GM18519 (cell line): ENCODE measurements at regions not wholly inside any gene's neighbourhood (a gene's known extent, or its start where the extent isn't known, plus 50 kb on each side); places are given as distances from the start of the nearest gene placed in this dataset.
"Not testable (repeated sequence)": the region's sequence is repeated elsewhere in the genome, so short reads cannot be mapped to it uniquely, and the experiment has no call there.

Source experiments
- ATAC-seq: cut with Tn5 transposase; IDR thresholded peaks from one replicate; pipeline ENCODE4 v1.9.1; 2021; ENCODE audit warnings: mild to moderate bottlenecking, moderate library complexity; ENCODE audit not compliant: unreplicated experiment, low FRiP score

- ATAC-seq = no peak
Observed at GRCh38 chr6:10190042-10190441, 224.8 kb downstream of the TFAP2A start.

DNA sequence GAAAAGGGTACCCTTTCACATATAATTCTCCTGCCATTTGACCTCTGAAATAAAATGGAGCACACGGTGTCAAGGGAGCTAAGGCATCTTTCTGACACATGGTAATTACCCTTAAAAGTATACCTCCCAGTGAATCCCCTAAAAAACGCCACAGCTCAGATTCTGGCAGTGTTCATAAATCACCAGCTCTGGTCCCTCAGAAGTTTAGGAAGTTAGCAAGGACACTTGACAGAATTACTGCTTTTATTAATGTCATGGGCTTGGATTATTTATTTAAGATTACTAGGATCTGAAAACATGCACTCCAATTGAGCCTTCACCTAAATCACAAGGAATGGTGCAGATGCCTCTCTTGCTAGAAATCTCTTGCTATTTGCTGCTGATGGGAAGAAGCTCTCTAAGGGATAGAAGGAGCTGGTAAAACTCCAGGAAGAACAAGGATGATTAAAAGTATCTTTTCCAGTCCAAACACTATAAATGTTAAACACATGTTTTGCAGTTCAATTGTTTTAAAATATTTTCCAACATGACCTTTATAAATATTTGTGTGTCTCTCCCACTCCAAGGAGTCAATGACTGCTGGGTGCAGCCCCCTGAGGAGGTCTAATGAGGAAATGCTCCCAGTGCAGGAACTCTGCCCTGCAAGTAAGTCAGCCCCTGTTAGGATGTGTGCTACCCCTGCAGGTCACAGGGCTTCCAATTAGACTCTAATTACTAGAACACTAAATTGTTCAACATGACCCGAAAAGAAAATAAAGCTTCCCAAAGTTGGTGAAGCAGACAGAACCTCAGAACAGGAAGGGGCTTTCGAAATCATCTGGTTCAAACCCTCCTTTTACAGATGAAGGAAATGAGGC is 230.3 kb downstream of the TFAP2A start:
- ATAC-seq = no peak

DNA sequence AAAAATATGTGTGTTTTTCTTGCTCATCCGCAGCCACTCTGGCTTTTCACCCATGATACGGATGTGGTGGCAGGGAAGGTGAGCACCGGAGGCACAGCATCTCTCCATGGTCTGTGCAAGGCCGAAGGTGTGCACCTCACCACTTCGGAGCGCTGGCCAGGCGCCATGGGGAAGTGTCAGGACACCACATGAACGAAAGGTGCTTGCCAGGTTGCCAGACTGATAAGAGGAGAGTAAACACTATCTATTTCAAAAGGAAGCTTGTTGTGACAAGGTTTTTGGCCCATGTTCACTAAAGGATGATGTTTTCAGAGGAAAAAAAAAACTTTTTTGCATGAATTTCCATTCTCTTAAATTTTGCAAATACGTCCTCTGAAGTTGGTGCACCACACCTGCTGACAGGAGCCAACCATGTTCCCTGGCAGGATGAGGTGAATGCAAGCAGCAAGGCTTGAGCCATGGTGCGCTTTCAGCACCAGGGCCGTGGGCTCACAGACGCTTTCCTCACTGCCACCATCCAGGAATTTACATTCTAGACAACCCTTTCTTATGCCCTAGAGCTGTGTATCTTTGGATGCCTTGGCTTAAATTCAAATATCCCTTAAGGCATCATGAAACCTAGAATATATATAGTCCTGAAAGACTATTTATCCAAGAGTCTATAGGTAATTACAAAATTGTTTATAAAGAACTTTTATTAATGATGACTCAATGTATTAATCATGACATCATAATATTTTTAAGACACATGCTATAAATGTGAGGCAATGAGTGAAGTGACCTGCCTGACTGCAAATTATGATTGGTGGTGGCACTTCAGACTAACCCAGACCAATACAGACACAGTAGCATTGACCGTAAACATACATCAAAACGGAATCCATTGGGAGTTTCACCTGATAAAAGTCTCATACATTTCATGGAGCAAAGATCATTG is 234.5 kb downstream of the TFAP2A start:
- ATAC-seq = no peak

DNA sequence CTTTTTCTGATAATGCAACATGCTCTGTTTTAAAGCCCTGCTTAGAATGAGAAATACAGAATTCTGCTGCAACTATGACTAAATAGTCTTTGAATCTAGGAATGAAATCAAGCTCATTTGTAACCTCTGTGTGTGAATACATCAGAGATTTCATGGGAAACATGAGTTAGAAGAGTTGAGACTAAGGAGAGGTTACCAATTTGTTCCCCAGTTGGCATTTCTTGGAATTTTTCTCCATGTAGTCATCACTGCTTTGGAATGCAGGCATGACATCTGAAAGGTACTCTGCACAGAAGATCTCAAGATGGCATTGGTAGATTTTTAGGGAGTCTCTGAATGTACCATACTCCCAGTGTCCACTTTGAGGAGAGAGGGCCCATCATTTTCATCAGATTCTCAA is 237.2 kb downstream of the TFAP2A start:
- ATAC-seq = no peak

DNA sequence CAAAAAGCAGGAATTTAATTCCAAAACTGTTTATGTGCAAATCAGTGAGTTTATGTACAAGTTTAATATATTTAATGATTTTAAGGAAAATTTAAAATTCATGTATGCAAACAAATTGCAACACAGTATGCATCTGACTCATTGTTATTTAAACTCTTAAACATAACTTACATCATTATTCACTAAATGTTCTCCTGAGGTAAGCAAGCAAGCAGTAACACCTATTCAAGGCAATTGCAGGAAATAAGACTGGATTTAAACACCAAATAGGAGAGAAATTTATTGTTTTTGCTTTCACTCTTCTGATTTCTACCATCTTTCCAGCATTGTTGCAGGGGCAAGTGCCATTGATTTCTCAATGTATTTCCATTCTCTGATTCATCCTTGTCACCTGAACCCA is 239.5 kb downstream of the TFAP2A start:
- no peak for ATAC-seq

DNA sequence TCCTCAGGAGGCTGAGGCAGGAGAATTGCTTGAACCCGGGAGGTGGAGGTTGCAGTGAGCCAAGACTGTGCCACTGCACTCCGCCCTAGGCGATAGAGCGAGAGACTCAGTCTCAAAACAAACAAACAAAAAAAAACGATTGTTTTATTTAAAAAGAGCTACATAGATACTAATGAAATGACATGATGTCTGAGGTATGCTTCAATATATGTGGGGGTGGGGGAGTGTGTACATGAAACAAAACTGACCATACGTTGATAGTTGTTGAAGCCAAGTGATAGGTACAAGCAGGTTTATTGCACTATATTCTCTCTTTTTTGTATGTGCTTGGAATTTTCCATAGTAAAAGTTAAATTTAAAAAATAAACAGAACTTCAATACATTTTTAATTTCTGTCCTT is 240.1 kb downstream of the TFAP2A start:
- ATAC-seq = no peak

GRCh38 chr6:10174056-10174455 is 240.8 kb downstream of the TFAP2A start:
- ATAC-seq = no peak

GRCh38 chr6:10171706-10172105 is 243.2 kb downstream of the TFAP2A start:
- not testable (repeated sequence) for ATAC-seq

DNA sequence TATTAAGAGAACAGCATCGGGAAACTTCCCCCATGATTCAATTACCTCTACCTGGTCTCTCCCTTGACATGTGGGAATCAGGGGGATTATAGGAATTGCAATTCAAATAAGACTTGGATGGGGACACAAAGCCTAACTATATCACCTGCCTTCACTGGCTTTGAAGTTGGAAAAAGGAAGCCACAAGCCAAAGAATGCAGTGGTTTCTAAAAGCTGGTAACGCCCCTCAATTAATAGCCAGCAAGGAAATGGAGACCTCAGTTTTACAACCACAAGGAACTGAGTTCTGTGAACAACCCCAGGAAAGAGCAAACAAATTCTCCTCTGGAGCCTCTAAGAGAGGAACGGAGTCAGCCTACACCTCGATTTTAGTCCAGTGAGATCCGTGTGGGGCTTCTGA is 244.1 kb downstream of the TFAP2A start:
- ATAC-seq = no peak

DNA sequence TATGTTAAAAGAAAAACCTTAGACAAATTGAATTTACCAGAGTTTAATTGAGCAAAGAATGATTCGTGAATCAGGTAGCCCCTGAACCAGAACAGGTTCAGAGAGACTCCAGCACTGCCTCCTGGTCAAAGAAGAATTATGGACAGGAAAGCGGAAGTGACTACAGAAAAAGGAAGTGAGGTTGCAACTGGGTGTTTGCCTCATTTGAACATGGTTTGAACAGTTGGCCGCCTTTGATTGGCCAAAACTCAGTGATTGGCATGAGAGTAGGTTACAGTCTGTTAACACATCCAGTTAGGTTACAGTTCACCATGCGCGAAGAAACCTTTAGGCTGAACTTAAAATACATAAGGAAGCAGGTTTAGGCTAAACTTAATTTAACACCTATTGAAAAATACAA is 248.8 kb downstream of the TFAP2A start:
- ATAC-seq = no peak

- no peak for ATAC-seq
Observed at GRCh38 chr6:10163203-10163962, 251.5 kb downstream of the TFAP2A start.

GRCh38 chr6:10156875-10157274 is 258.0 kb downstream of the TFAP2A start:
- no peak for ATAC-seq

GRCh38 chr6:10154251-10154650 is 260.6 kb downstream of the TFAP2A start:
- no peak for ATAC-seq

DNA sequence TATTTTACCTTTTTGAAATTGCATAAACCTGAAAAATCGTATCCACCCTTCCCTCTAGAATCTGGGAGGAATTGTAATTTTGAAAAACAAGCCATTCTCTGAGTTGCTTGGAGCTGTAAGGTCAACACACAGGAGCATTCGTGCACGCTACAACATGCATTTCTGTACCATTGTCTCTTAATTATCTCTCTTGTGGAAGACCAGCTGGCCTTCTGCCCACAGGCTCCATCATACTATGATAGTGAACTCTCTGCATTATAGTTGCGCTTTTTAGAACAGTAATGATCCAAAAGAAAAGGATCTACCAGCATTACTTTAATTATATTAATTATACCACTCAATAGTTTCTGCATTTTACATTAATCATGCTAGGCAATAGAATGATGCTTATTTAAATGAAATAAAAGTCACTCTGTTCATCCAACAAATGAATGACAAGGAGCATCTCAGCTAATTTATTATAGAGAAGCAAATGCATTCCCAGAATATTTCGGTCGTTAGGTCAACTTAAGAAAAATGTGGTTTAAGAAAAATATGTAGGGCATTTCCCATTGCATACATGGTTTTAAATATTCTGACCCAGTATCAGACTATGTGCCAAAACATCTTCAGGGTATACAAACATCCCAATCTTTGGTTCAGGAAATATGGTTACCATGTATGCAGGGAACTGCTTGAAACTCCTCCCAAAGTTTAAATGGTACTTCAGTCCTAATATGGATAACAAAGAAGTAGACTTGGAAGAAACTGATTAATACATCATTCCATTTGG is 263.5 kb downstream of the TFAP2A start:
- ATAC-seq = no peak

- no peak for ATAC-seq
Observed at GRCh38 chr6:10149603-10150002, 265.3 kb downstream of the TFAP2A start.

DNA sequence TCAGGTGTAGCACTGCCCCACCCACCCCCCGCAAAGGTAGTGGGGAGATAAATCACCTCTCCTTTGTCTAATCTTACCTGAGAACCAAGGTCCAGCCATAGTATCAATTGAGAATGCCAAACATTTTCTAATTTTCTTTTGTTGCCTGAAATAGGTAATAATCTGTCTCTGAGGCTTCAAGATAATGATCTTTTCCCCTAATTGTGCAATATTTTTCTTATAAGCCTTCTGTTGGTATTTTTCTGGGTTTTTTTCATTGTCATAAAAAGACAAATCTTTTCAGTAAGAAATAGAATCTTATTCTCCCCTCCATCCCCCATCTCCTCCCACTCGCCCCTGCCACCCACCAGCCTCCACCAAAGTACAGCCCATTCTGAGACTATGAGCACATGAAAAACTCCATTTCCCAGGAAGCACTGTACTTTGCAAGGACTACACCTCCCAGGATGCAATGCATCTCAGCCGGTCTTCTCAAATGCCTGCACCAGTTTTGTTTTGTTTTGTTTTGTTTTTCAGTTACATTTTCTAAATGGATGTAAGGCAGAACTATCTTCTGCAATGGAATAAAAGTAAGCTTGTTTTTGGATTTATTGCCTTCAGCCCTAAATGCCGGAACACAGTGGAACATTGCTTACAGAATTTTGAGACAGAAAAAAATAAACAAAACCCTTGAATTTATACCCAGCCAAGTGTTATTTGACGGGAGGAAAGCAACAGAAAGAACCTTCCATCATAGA is 268.0 kb downstream of the TFAP2A start:
- peak; percentile 100 for ATAC-seq

- ATAC-seq = no peak
Observed at GRCh38 chr6:10144772-10145171, 270.1 kb downstream of the TFAP2A start.

GRCh38 chr6:10141746-10142443 is 273.0 kb downstream of the TFAP2A start:
- ATAC-seq = no peak

- no peak for ATAC-seq
Observed at GRCh38 chr6:10140824-10141223, 274.1 kb downstream of the TFAP2A start.
